ENCODE measurements at regions not wholly inside any gene's neighbourhood (a gene's known extent, or its start where the extent isn't known, plus 50 kb on each side); places are given as distances from the start of the nearest gene placed in this dataset.

GRCh38 chr15:37550360-37551024, 383.9 kb upstream of the TMCO5A start:
- no peak for TF ChIP-seq CTCF (conservative IDR thresholded peaks at IDR 0.05)
- no peak overlapping the region for H3K27ac ChIP-seq

- no peak for TF ChIP-seq CTCF (conservative IDR thresholded peaks at IDR 0.05)
- H3K27ac ChIP-seq, result no peak overlapping the region
Measured at GRCh38 chr15:37572401-37572800, 362.0 kb upstream of the TMCO5A start.

GRCh38 chr15:37574985-37575384, 359.5 kb upstream of the TMCO5A start:
- no peak for TF ChIP-seq CTCF (conservative IDR thresholded peaks at IDR 0.05)
- H3K27ac ChIP-seq, result no peak overlapping the region

- no peak for TF ChIP-seq CTCF (conservative IDR thresholded peaks at IDR 0.05)
- H3K27ac ChIP-seq, result no peak overlapping the region
Measured at GRCh38 chr15:37576952-37577351, 357.5 kb upstream of the TMCO5A start.

- H3K27ac ChIP-seq, result no peak overlapping the region
- no peak for TF ChIP-seq CTCF (conservative IDR thresholded peaks at IDR 0.05)
Measured at GRCh38 chr15:37581866-37582532, 352.4 kb upstream of the TMCO5A start.

- no peak overlapping the region for H3K27ac ChIP-seq
- TF ChIP-seq CTCF (conservative IDR thresholded peaks at IDR 0.05), result no peak
Measured at GRCh38 chr15:37582852-37583251, 351.6 kb upstream of the TMCO5A start.

- no peak overlapping the region for H3K27ac ChIP-seq
- TF ChIP-seq CTCF (conservative IDR thresholded peaks at IDR 0.05), result no peak
Measured at GRCh38 chr15:37586011-37586583, 348.3 kb upstream of the TMCO5A start.

All from VCaP (cell line).